ENCODE measurements at regions not wholly inside any gene's neighbourhood (a gene's known extent, or its start where the extent isn't known, plus 50 kb on each side); places are given as distances from the start of the nearest gene placed in this dataset.

GRCh38 chr9:18268381-18268780 is 205.6 kb upstream of the ADAMTSL1 start:
- Histone ChIP-seq H3K79me2 (ENCODE audit: insufficient read depth, low read length) (no peaks in the 10 kb centered on the region), H4K20me1 (ENCODE audit: low read depth, low read length) (no peaks in the 10 kb centered on the region), H2AFZ (ENCODE audit: low read depth, low read length, severe bottlenecking) (no peak overlapping the region), H3K4me2 (ENCODE audit: low read depth, low read length, poor library complexity, severe bottlenecking) (no peak overlapping the region), H3K9me2 (replicated peaks; ENCODE audit: insufficient read depth, low read length) (no peaks in the 10 kb centered on the region), H3K36me3 (ENCODE audit: low read length) (no peaks in the 10 kb centered on the region), H3K27ac (ENCODE audit: low read depth, low read length) (no peak overlapping the region), H3K9me3 (ENCODE audit: insufficient read depth, low read length) (no peaks in the 10 kb centered on the region), H3K9ac (ENCODE audit: low read length) (no peak overlapping the region), H3F3A (ENCODE audit: insufficient read depth) (no peaks in the 10 kb centered on the region), H3K27me3 (ENCODE audit: low read length) (no peaks in the 10 kb centered on the region), H3K4me3 (ENCODE audit: insufficient read depth, low read length, poor library complexity, severe bottlenecking) (no peak overlapping the region)
- TF ChIP-seq EZH2phosphoT487 (conservative IDR thresholded peaks at IDR 0.05; ENCODE audit: low read length) (no peak), CTCF (IDR thresholded peaks at IDR 0.05; ENCODE audit: insufficient read depth, low read length, poor library complexity, severe bottlenecking) (no peak)

- no peak overlapping the region for H3K27ac ChIP-seq (ENCODE audit: low read depth, low read length)
- H3K9me2 ChIP-seq (replicated peaks; ENCODE audit: insufficient read depth, low read length), result no peaks in the 10 kb centered on the region
- H3K27me3 ChIP-seq (ENCODE audit: low read length), result no peaks in the 10 kb centered on the region
- H3K4me3 ChIP-seq (ENCODE audit: insufficient read depth, low read length, poor library complexity, severe bottlenecking), result no peak overlapping the region
- H3F3A ChIP-seq (ENCODE audit: insufficient read depth), result no peaks in the 10 kb centered on the region
- H4K20me1 ChIP-seq (ENCODE audit: low read depth, low read length), result no peaks in the 10 kb centered on the region
- H3K79me2 ChIP-seq (ENCODE audit: insufficient read depth, low read length), result no peaks in the 10 kb centered on the region
- no peak for TF ChIP-seq CTCF (IDR thresholded peaks at IDR 0.05; ENCODE audit: insufficient read depth, low read length, poor library complexity, severe bottlenecking)
- H2AFZ ChIP-seq (ENCODE audit: low read depth, low read length, severe bottlenecking), result no peak overlapping the region
- no peak overlapping the region for H3K4me2 ChIP-seq (ENCODE audit: low read depth, low read length, poor library complexity, severe bottlenecking)
- no peak overlapping the region for H3K9ac ChIP-seq (ENCODE audit: low read length)
- H3K9me3 ChIP-seq (ENCODE audit: insufficient read depth, low read length), result no peaks in the 10 kb centered on the region
- H3K36me3 ChIP-seq (ENCODE audit: low read length), result no peaks in the 10 kb centered on the region
Measured at GRCh38 chr9:18269561-18269960, 204.4 kb upstream of the ADAMTSL1 start.

DNA sequence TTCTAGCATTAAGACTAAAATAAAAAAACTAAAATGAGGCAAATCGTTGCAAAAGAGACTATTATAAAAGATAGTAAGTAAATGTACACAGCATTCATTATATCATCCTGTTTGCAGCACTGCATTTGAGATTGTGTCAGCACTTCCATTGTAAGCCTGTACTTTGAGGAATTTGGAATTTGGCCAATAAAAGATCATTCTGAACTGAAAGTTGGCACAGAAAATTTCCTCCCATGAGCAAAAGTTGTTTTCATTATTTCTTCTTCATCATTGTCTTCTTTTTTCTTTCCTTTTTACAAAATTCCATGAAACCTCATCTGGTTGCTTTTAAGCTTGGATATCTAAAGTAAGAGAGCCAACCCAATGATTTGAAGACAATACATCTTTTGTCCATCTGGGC is 199.3 kb upstream of the ADAMTSL1 start:
- Histone ChIP-seq H3F3A (ENCODE audit: insufficient read depth) (no peaks in the 10 kb centered on the region), H3K27me3 (ENCODE audit: low read length) (no peaks in the 10 kb centered on the region), H3K36me3 (ENCODE audit: low read length) (no peaks in the 10 kb centered on the region), H2AFZ (ENCODE audit: low read depth, low read length, severe bottlenecking) (no peak overlapping the region), H3K9me3 (ENCODE audit: insufficient read depth, low read length) (0 out of 2 replicates have a peak, but pooled peaks cover 4% of the 10 kb centered on the region), H4K20me1 (ENCODE audit: low read depth, low read length) (no peaks in the 10 kb centered on the region), H3K79me2 (ENCODE audit: insufficient read depth, low read length) (no peaks in the 10 kb centered on the region), H3K9me2 (replicated peaks; ENCODE audit: insufficient read depth, low read length) (no peaks in the 10 kb centered on the region), H3K4me3 (ENCODE audit: insufficient read depth, low read length, poor library complexity, severe bottlenecking) (no peak overlapping the region), H3K4me2 (ENCODE audit: low read depth, low read length, poor library complexity, severe bottlenecking) (no peak overlapping the region), H3K27ac (ENCODE audit: low read depth, low read length) (no peak overlapping the region), H3K9ac (ENCODE audit: low read length) (no peak overlapping the region)
- no peak for TF ChIP-seq EZH2phosphoT487 (conservative IDR thresholded peaks at IDR 0.05; ENCODE audit: low read length)
- TF ChIP-seq CTCF (IDR thresholded peaks at IDR 0.05; ENCODE audit: insufficient read depth, low read length, poor library complexity, severe bottlenecking), result no peak

Data from SU-DHL-6 (cell line).